ENCODE measurements at regions not wholly inside any gene's neighbourhood (a gene's known extent, or its start where the extent isn't known, plus 50 kb on each side); places are given as distances from the start of the nearest gene placed in this dataset.

GRCh38 chr2:105573490-105573889, 171.2 kb upstream of the NCK2 start:
- H4K20me1 ChIP-seq (ENCODE audit: insufficient read depth), result no peaks in the 10 kb centered on the region
- no peak overlapping the region for H3K27ac ChIP-seq
- H3K36me3 ChIP-seq (ENCODE audit: insufficient read depth), result no peaks in the 10 kb centered on the region
- H3K79me2 ChIP-seq (ENCODE audit: insufficient read depth, low read depth), result no peaks in the 10 kb centered on the region
- H3K4me3 ChIP-seq (IDR thresholded peaks at IDR 0.05; ENCODE audit: insufficient read depth, low read depth, low read length), result no peak overlapping the region
- H3K4me1 ChIP-seq (ENCODE audit: low read depth, poor library complexity, severe bottlenecking), result peaks cover 20% of the 10 kb centered on the region
- H3K9ac ChIP-seq, result no peak overlapping the region
- TF ChIP-seq CTCF (conservative IDR thresholded peaks at IDR 0.05; ENCODE audit: low read depth, low read length), result no peak
- peak overlapping the region; percentile 15; the same call in 1 of the 2 replicates for H3K4me2 ChIP-seq
- H2AFZ ChIP-seq (ENCODE audit: low read depth), result peak overlapping the region; percentile 41; the same call in 1 of the 2 replicates
- H3K27me3 ChIP-seq (ENCODE audit: insufficient read depth, low read depth), result no peaks in the 10 kb centered on the region

- TF ChIP-seq CTCF (conservative IDR thresholded peaks at IDR 0.05; ENCODE audit: low read depth, low read length), result no peak
- Histone ChIP-seq H3K27me3 (ENCODE audit: insufficient read depth, low read depth) (no peaks in the 10 kb centered on the region), H3K79me2 (ENCODE audit: insufficient read depth, low read depth) (no peaks in the 10 kb centered on the region), H3K27ac (no peak overlapping the region), H3K4me1 (ENCODE audit: low read depth, poor library complexity, severe bottlenecking) (peaks cover 14% of the 10 kb centered on the region), H3K9ac (no peak overlapping the region), H3K4me2 (no peak overlapping the region), H4K20me1 (ENCODE audit: insufficient read depth) (no peaks in the 10 kb centered on the region), H3K36me3 (ENCODE audit: insufficient read depth) (no peaks in the 10 kb centered on the region), H2AFZ (ENCODE audit: low read depth) (no peak overlapping the region), H3K4me3 (IDR thresholded peaks at IDR 0.05; ENCODE audit: insufficient read depth, low read depth, low read length) (no peak overlapping the region)
These were observed 172.7 kb upstream of the FHL2 start for GRCh38 chr2:105571445-105571987.

- Histone ChIP-seq H3K4me2 (no peak overlapping the region), H3K4me3 (IDR thresholded peaks at IDR 0.05; ENCODE audit: insufficient read depth, low read depth, low read length) (no peak overlapping the region), H3K27me3 (ENCODE audit: insufficient read depth, low read depth) (no peaks in the 10 kb centered on the region), H3K9ac (no peak overlapping the region), H4K20me1 (ENCODE audit: insufficient read depth) (no peaks in the 10 kb centered on the region), H2AFZ (ENCODE audit: low read depth) (no peak overlapping the region), H3K79me2 (ENCODE audit: insufficient read depth, low read depth) (no peaks in the 10 kb centered on the region), H3K36me3 (ENCODE audit: insufficient read depth) (no peaks in the 10 kb centered on the region), H3K27ac (no peak overlapping the region), H3K4me1 (ENCODE audit: low read depth, poor library complexity, severe bottlenecking) (peaks cover 8% of the 10 kb centered on the region)
- no peak for TF ChIP-seq CTCF (conservative IDR thresholded peaks at IDR 0.05; ENCODE audit: low read depth, low read length)
These were observed 171.9 kb upstream of the FHL2 start for GRCh38 chr2:105570757-105571156.

GRCh38 chr2:105570326-105570725, 171.5 kb upstream of the FHL2 start:
- no peak overlapping the region for H3K4me3 ChIP-seq (IDR thresholded peaks at IDR 0.05; ENCODE audit: insufficient read depth, low read depth, low read length)
- no peaks in the 10 kb centered on the region for H4K20me1 ChIP-seq (ENCODE audit: insufficient read depth)
- no peaks in the 10 kb centered on the region for H3K27me3 ChIP-seq (ENCODE audit: insufficient read depth, low read depth)
- no peak overlapping the region for H3K9ac ChIP-seq
- no peak overlapping the region for H3K4me2 ChIP-seq
- no peak for TF ChIP-seq CTCF (conservative IDR thresholded peaks at IDR 0.05; ENCODE audit: low read depth, low read length)
- H3K27ac ChIP-seq, result no peak overlapping the region
- H3K36me3 ChIP-seq (ENCODE audit: insufficient read depth), result no peaks in the 10 kb centered on the region
- H3K4me1 ChIP-seq (ENCODE audit: low read depth, poor library complexity, severe bottlenecking), result peaks cover 4% of the 10 kb centered on the region
- H2AFZ ChIP-seq (ENCODE audit: low read depth), result no peak overlapping the region
- H3K79me2 ChIP-seq (ENCODE audit: insufficient read depth, low read depth), result no peaks in the 10 kb centered on the region
